ENCODE measurements at regions not wholly inside any gene's neighbourhood (a gene's known extent, or its start where the extent isn't known, plus 50 kb on each side); places are given as distances from the start of the nearest gene placed in this dataset.

DNA sequence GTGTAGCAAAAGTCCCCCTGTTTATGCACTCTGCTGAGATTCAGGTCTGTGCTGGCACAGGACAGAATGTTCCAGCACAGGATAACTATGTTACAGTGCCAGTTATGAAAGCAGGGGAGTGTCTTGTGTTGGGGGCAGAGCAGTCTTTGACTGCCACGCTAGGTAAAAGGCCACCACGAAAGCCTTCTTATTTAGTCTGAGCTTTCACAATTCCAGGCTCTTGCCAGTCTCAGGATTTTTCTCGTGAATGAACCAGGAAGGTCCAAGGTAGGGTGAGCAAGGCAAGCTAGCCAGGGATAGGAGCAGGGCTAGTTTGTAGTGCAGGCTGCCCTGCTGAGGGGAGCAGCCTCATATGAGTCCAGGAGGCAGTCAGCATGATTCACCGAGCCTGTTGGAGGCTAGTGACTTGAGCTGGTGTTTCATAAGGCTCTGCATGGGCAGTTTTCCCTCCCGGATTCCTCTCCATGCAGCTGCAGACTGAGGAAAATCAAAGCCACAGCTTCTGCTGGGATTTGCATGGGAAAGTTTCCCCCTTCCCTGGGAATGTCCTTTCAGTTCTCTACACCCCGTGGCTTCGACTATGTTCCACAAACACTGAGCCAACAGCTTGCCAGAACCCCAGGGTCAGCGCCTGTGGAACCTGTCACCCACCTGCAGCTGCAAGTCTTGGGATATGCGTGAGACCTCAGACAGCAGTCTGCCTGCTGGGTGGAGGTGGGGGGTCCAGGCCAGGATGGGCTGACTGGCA is 112.3 kb downstream of the JCAD start:
- TF ChIP-seq RAD21 (CRISPR knock-in tag; IDR thresholded peaks at IDR 0.05) (no peak), STAT5B (CRISPR knock-in tag; IDR thresholded peaks at IDR 0.05) (no peak), CC2D1A (CRISPR knock-in tag; IDR thresholded peaks at IDR 0.05) (no peak), DPF2 (CRISPR knock-in tag; IDR thresholded peaks at IDR 0.05; ENCODE audit: borderline replicate concordance, low read depth) (no peak), PTBP1 (IDR thresholded peaks at IDR 0.05; ENCODE audit: low read depth, low read length, poor library complexity, severe bottlenecking) (no peak), HMG20B (CRISPR knock-in tag; conservative IDR thresholded peaks at IDR 0.05) (no peak), ZNF782 (CRISPR knock-in tag; IDR thresholded peaks at IDR 0.05; ENCODE audit: borderline replicate concordance) (no peak), MAF1 (CRISPR knock-in tag; IDR thresholded peaks at IDR 0.05; ENCODE audit: borderline replicate concordance) (no peak)
- TF ChIP-seq, protein P1, sequence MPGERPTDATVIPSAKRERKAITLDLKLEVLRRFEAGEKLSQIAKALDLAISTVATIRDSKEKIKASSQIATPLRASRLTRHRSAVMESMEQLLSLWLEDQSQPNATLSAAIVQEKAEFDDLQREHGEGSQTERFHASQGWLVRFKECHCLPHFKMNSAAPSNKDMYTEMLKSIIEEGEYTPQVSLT (CRISPR knock-in tag; IDR thresholded peaks at IDR 0.05; ENCODE audit: borderline replicate concordance, low read depth), result no peak
- TF ChIP-seq, protein P2, sequence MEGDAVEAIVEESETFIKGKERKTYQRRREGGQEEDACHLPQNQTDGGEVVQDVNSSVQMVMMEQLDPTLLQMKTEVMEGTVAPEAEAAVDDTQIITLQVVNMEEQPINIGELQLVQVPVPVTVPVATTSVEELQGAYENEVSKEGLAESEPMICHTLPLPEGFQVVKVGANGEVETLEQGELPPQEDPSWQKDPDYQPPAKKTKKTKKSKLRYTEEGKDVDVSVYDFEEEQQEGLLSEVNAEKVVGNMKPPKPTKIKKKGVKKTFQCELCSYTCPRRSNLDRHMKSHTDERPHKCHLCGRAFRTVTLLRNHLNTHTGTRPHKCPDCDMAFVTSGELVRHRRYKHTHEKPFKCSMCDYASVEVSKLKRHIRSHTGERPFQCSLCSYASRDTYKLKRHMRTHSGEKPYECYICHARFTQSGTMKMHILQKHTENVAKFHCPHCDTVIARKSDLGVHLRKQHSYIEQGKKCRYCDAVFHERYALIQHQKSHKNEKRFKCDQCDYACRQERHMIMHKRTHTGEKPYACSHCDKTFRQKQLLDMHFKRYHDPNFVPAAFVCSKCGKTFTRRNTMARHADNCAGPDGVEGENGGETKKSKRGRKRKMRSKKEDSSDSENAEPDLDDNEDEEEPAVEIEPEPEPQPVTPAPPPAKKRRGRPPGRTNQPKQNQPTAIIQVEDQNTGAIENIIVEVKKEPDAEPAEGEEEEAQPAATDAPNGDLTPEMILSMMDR (CRISPR knock-in tag; IDR thresholded peaks at IDR 0.05), result no peak
- TF ChIP-seq, protein P3, sequence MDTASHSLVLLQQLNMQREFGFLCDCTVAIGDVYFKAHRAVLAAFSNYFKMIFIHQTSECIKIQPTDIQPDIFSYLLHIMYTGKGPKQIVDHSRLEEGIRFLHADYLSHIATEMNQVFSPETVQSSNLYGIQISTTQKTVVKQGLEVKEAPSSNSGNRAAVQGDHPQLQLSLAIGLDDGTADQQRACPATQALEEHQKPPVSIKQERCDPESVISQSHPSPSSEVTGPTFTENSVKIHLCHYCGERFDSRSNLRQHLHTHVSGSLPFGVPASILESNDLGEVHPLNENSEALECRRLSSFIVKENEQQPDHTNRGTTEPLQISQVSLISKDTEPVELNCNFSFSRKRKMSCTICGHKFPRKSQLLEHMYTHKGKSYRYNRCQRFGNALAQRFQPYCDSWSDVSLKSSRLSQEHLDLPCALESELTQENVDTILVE (CRISPR knock-in tag; IDR thresholded peaks at IDR 0.05), result no peak
